ENCODE measurements at regions not wholly inside any gene's neighbourhood (a gene's known extent, or its start where the extent isn't known, plus 50 kb on each side); places are given as distances from the start of the nearest gene placed in this dataset.

DNA sequence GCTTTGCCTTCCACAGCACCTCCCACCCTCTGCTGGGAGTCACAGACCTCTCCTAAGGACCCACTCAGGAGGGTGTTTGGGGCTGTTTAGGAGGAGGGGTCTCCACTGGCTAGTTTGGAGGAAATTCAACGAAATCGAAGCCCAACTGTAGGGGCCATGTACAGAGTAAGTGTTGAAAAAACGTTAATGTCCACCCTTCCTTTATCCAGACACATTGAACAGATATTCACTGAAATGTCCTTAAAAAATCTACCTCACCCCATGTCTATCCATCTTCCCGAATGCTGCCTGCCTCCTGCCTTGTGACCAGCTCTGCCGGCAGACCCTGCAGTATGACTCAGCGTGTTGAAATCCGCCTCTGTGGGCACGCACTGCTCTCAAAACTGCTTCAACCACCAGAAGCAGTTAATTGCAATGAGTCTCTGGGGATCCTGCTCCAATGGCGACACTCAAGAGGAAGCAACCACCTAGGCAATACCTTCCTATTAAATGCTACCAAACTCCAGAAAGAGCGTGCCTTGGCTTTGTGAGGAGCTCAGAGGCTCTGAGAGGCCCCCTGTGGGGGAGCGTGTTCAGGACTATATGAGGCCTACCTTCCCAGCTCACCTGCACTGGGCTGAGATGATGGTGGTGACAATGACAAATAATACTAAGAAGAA, 61.4 kb upstream of the RTN4 start:
- Mint-ChIP-seq H3K27ac (peak overlapping the region; percentile 77), H3K27me3 (no peaks in the 10 kb centered on the region), H3K9me3 (no peaks in the 10 kb centered on the region), H3K4me1 (ENCODE audit: unreplicated experiment) (peaks cover 42% of the 10 kb centered on the region), H3K4me3 (peak overlapping the region; percentile 54), H3K36me3 (no peaks in the 10 kb centered on the region)
- no peak for DNase-seq (ENCODE audit: extremely low spot score, unreplicated experiment)
- TF ChIP-seq, protein P1, sequence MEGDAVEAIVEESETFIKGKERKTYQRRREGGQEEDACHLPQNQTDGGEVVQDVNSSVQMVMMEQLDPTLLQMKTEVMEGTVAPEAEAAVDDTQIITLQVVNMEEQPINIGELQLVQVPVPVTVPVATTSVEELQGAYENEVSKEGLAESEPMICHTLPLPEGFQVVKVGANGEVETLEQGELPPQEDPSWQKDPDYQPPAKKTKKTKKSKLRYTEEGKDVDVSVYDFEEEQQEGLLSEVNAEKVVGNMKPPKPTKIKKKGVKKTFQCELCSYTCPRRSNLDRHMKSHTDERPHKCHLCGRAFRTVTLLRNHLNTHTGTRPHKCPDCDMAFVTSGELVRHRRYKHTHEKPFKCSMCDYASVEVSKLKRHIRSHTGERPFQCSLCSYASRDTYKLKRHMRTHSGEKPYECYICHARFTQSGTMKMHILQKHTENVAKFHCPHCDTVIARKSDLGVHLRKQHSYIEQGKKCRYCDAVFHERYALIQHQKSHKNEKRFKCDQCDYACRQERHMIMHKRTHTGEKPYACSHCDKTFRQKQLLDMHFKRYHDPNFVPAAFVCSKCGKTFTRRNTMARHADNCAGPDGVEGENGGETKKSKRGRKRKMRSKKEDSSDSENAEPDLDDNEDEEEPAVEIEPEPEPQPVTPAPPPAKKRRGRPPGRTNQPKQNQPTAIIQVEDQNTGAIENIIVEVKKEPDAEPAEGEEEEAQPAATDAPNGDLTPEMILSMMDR (conservative IDR thresholded peaks at IDR 0.05): no peak

DNA sequence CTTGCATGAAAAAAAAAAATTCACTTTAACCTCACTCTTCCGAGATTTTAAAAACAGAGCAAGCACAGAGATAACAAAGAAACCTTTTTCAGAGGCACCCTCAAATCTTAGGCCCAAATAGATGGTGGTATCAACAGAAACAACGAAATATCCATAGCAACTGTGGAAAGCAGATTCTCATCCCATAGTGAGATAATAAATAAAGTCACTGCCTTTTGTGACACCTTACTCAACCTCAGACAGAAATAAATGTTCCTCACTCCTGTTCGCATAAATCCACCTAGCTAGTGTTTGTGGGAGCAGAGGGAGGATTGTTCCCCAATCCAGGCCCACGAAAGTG, 60.9 kb upstream of the RTN4 start:
- TF ChIP-seq, protein P1 (conservative IDR thresholded peaks at IDR 0.05): no peak
- no peak for DNase-seq (ENCODE audit: extremely low spot score, unreplicated experiment)
- H3K27me3 Mint-ChIP-seq: no peaks in the 10 kb centered on the region
- no peaks in the 10 kb centered on the region for H3K9me3 Mint-ChIP-seq
- no peak overlapping the region for H3K4me3 Mint-ChIP-seq
- no peaks in the 10 kb centered on the region for H3K36me3 Mint-ChIP-seq
- peaks cover 42% of the 10 kb centered on the region for H3K4me1 Mint-ChIP-seq (ENCODE audit: unreplicated experiment)
- H3K27ac Mint-ChIP-seq: peak overlapping the region; percentile 77

DNA sequence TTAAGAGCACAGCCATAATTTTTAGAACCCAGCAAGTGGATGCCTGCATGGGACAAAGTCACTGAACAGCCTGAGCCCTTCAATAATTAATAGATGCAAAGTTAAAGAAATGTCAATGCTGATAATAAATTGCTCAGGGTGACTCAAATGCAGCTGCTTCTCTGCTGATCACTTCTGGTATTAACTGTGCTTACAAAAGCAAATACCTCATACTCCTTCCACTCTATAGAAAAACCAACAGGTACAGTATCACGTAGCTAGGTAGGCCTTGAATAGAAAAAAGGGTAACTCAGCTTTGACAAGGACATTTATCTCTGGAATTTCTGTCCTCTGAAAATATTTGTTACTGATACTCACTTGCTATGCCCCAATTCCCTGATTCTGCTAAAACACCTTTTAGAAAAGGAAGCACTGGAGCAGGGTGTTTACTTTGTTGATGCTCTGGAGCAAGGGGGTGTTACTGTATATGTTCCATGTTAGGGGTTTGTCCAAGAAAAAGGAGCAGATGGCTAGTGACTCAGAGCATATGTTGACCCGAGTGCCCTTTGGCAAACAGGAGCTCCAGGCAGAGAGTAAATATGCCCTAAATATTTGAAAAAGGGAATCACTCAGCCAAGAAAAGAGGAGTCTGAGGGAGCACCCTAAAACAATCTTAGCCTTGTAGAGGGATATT, 59.1 kb upstream of the RTN4 start:
- Mint-ChIP-seq H3K4me1 (ENCODE audit: unreplicated experiment) (peaks cover 33% of the 10 kb centered on the region), H3K27ac (peak overlapping the region; percentile 85), H3K36me3 (no peaks in the 10 kb centered on the region), H3K27me3 (no peaks in the 10 kb centered on the region), H3K4me3 (peak overlapping the region; percentile 7), H3K9me3 (no peaks in the 10 kb centered on the region)
- TF ChIP-seq, protein P1 (conservative IDR thresholded peaks at IDR 0.05): no peak
- DNase-seq (ENCODE audit: extremely low spot score, unreplicated experiment): no peak

DNA sequence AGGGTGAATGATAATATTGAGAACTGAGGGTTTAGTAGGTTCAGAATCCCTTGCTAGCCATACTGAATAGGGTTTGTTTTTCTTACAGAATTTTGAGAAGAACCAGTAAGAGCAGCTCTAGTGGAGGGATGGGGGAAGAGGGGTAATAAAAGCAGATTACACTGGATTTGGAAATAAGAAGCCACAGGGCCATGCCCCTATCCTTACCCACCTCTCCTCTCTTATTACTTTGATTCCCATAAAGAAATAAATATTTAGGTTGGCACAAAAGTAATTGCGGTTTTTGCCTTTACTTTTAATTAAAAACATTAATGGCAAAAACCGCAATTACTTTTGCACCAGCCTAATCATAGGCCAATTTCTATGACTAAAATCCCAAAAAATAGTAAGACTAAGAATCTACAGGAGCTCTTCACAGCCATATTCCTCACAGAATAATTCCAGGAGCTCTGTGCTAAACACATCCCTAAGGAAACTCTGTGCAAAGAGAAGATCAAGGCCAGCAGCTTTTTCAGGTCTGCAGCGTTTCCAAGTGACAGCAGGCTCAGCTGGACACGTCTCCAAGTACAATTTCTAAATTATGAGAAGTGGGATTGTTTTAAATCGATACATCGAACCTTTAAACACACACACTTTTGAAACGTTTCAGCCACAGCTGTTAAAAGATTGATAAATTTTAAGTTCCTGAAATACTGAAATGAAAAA, 58.4 kb upstream of the RTN4 start:
- H3K36me3 Mint-ChIP-seq: no peaks in the 10 kb centered on the region
- no peak for DNase-seq (ENCODE audit: extremely low spot score, unreplicated experiment)
- no peak overlapping the region for H3K4me3 Mint-ChIP-seq
- TF ChIP-seq, protein P1 (conservative IDR thresholded peaks at IDR 0.05): no peak
- H3K27me3 Mint-ChIP-seq: no peaks in the 10 kb centered on the region
- H3K9me3 Mint-ChIP-seq: no peaks in the 10 kb centered on the region
- peaks cover 33% of the 10 kb centered on the region for H3K4me1 Mint-ChIP-seq (ENCODE audit: unreplicated experiment)
- peak overlapping the region; percentile 53 for H3K27ac Mint-ChIP-seq

DNA sequence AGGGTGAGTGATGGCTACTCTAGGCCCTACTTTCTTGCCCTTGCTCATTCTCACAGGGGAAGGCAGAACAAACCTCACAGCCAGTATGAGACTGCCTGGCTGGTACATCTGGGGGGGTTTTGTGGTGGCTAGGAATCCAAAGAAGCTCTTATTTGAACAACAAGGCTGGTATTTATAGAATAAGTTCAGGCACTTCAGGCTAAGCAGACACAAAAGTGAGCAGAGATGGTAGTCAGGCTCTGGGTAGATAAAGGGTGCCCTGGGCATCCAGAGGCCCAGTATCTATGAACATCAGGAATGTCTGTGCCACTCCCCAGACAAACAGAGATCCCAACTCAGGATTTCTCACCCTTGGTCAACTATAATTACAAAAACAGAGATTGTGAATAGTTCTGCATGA, 57.2 kb upstream of the RTN4 start:
- TF ChIP-seq, protein P1 (conservative IDR thresholded peaks at IDR 0.05): no peak
- no peaks in the 10 kb centered on the region for H3K27me3 Mint-ChIP-seq
- no peak for DNase-seq (ENCODE audit: extremely low spot score, unreplicated experiment)
- H3K4me1 Mint-ChIP-seq (ENCODE audit: unreplicated experiment): peaks cover 31% of the 10 kb centered on the region
- H3K36me3 Mint-ChIP-seq: no peaks in the 10 kb centered on the region
- H3K4me3 Mint-ChIP-seq: no peak overlapping the region
- no peaks in the 10 kb centered on the region for H3K9me3 Mint-ChIP-seq
- no peak overlapping the region for H3K27ac Mint-ChIP-seq

Data from type B pancreatic cell (in vitro differentiated cells).